SJSA1 (cell line): ENCODE measurements at regions not wholly inside any gene's neighbourhood (a gene's known extent, or its start where the extent isn't known, plus 50 kb on each side); places are given as distances from the start of the nearest gene placed in this dataset.

Experiments used
- DNase-seq, 2 experiments: peaks; one replicate each; pipeline ENCODE4 v3.0.0-alpha.2; 2015 to 2020; ENCODE audit warnings: low spot score in 2 of 2, low read depth in 1 of 2
- H3K27ac ChIP-seq: fragments of 250-450 bp; sonication (Bioruptor Pico); 2 replicates; pipeline ENCODE4 v1.5.1; 2020; ENCODE audit warnings: mild to moderate bottlenecking, moderate library complexity
- H3K27me3 ChIP-seq: fragments of 250-450 bp; sonication (Bioruptor Pico); replicated peaks from 2 replicates; pipeline ENCODE4 v1.5.1; 2020; ENCODE audit warnings: mild to moderate bottlenecking, moderate library complexity
- H3K36me3 ChIP-seq: fragments of 250-450 bp; sonication (Bioruptor Pico); 2 replicates; pipeline ENCODE4 v1.5.1; 2020; ENCODE audit warnings: mild to moderate bottlenecking
- H3K4me1 ChIP-seq: fragments of 250-450 bp; sonication (Bioruptor Pico); replicated peaks from 2 replicates; pipeline ENCODE4 v1.6.1; 2021; ENCODE audit warnings: mild to moderate bottlenecking
- H3K4me3 ChIP-seq: fragments of 250-450 bp; sonication (Bioruptor Pico); 2 replicates; pipeline ENCODE4 v1.5.1; 2020; ENCODE audit warnings: mild to moderate bottlenecking
- H3K9me3 ChIP-seq: fragments of 250-450 bp; sonication (Bioruptor Pico); replicated peaks from 2 replicates; pipeline ENCODE4 v1.5.1; 2020; ENCODE audit warnings: mild to moderate bottlenecking

- Histone ChIP-seq H3K4me3 (no peak overlapping the region), H3K27me3 (no peaks in the 10 kb centered on the region), H3K4me1 (no peaks in the 10 kb centered on the region), H3K9me3 (no peaks in the 10 kb centered on the region), H3K36me3 (no peaks in the 10 kb centered on the region), H3K27ac (no peak overlapping the region)
- no peak for DNase-seq
Measured at GRCh38 chr3:16658004-16658924, 53.0 kb upstream of the DAZL start.

- no peak for DNase-seq
- Histone ChIP-seq H3K36me3 (no peaks in the 10 kb centered on the region), H3K9me3 (no peaks in the 10 kb centered on the region), H3K27ac (no peak overlapping the region), H3K4me1 (no peaks in the 10 kb centered on the region), H3K4me3 (no peak overlapping the region), H3K27me3 (no peaks in the 10 kb centered on the region)
Measured at GRCh38 chr3:16658925-16659793, 53.9 kb upstream of the DAZL start.

- no peak for DNase-seq
- H3K27me3 ChIP-seq = no peaks in the 10 kb centered on the region
- H3K27ac ChIP-seq = no peak overlapping the region
- no peaks in the 10 kb centered on the region for H3K4me1 ChIP-seq
- no peak overlapping the region for H3K4me3 ChIP-seq
- H3K36me3 ChIP-seq = no peaks in the 10 kb centered on the region
- H3K9me3 ChIP-seq = no peaks in the 10 kb centered on the region
Measured at GRCh38 chr3:16663854-16664712, 58.9 kb upstream of the DAZL start.

- H3K4me1 ChIP-seq = no peaks in the 10 kb centered on the region
- H3K4me3 ChIP-seq = no peak overlapping the region
- H3K9me3 ChIP-seq = no peaks in the 10 kb centered on the region
- no peaks in the 10 kb centered on the region for H3K36me3 ChIP-seq
- no peaks in the 10 kb centered on the region for H3K27me3 ChIP-seq
- no peak overlapping the region for H3K27ac ChIP-seq
- DNase-seq = no peak
Measured at GRCh38 chr3:16665282-16665741, 60.1 kb upstream of the DAZL start.

- Histone ChIP-seq H3K27ac (no peak overlapping the region), H3K4me3 (no peak overlapping the region), H3K9me3 (no peaks in the 10 kb centered on the region), H3K27me3 (no peaks in the 10 kb centered on the region), H3K4me1 (no peaks in the 10 kb centered on the region), H3K36me3 (no peaks in the 10 kb centered on the region)
- DNase-seq = no peak
Measured at GRCh38 chr3:16666206-16666605, 61.0 kb upstream of the DAZL start.

- H3K36me3 ChIP-seq = no peaks in the 10 kb centered on the region
- H3K27me3 ChIP-seq = no peaks in the 10 kb centered on the region
- no peaks in the 10 kb centered on the region for H3K4me1 ChIP-seq
- DNase-seq = no peak
- H3K9me3 ChIP-seq = no peaks in the 10 kb centered on the region
- H3K27ac ChIP-seq = no peak overlapping the region
- no peak overlapping the region for H3K4me3 ChIP-seq
Measured at GRCh38 chr3:16667633-16668032, 62.4 kb upstream of the DAZL start.

GRCh38 chr3:16668776-16669545, 63.7 kb upstream of the DAZL start:
- no peaks in the 10 kb centered on the region for H3K4me1 ChIP-seq
- H3K9me3 ChIP-seq = no peaks in the 10 kb centered on the region
- no peaks in the 10 kb centered on the region for H3K36me3 ChIP-seq
- H3K27me3 ChIP-seq = no peaks in the 10 kb centered on the region
- no peak for DNase-seq
- no peak overlapping the region for H3K27ac ChIP-seq
- H3K4me3 ChIP-seq = no peak overlapping the region

GRCh38 chr3:16670191-16670590, 65.0 kb upstream of the DAZL start:
- DNase-seq = no peak
- H3K27ac ChIP-seq = no peak overlapping the region
- H3K4me3 ChIP-seq = no peak overlapping the region
- H3K9me3 ChIP-seq = no peaks in the 10 kb centered on the region
- H3K36me3 ChIP-seq = no peaks in the 10 kb centered on the region
- no peaks in the 10 kb centered on the region for H3K4me1 ChIP-seq
- no peaks in the 10 kb centered on the region for H3K27me3 ChIP-seq

GRCh38 chr3:16671690-16672089, 66.5 kb upstream of the DAZL start:
- Histone ChIP-seq H3K36me3 (no peaks in the 10 kb centered on the region), H3K4me3 (no peak overlapping the region), H3K4me1 (no peaks in the 10 kb centered on the region), H3K27me3 (no peaks in the 10 kb centered on the region), H3K27ac (no peak overlapping the region), H3K9me3 (no peaks in the 10 kb centered on the region)
- DNase-seq = no peak

GRCh38 chr3:16673530-16673929, 68.3 kb upstream of the DAZL start:
- Histone ChIP-seq H3K9me3 (no peaks in the 10 kb centered on the region), H3K27me3 (no peaks in the 10 kb centered on the region), H3K4me1 (no peaks in the 10 kb centered on the region), H3K27ac (no peak overlapping the region), H3K36me3 (no peaks in the 10 kb centered on the region), H3K4me3 (no peak overlapping the region)
- no peak for DNase-seq

GRCh38 chr3:16675805-16676204, 70.6 kb upstream of the DAZL start:
- no peak overlapping the region for H3K4me3 ChIP-seq
- H3K27ac ChIP-seq = no peak overlapping the region
- H3K9me3 ChIP-seq = no peaks in the 10 kb centered on the region
- no peaks in the 10 kb centered on the region for H3K36me3 ChIP-seq
- no peaks in the 10 kb centered on the region for H3K4me1 ChIP-seq
- no peak for DNase-seq
- H3K27me3 ChIP-seq = no peaks in the 10 kb centered on the region

- no peaks in the 10 kb centered on the region for H3K9me3 ChIP-seq
- H3K4me1 ChIP-seq = no peaks in the 10 kb centered on the region
- no peak overlapping the region for H3K27ac ChIP-seq
- H3K36me3 ChIP-seq = no peaks in the 10 kb centered on the region
- no peak for DNase-seq
- H3K4me3 ChIP-seq = no peak overlapping the region
- H3K27me3 ChIP-seq = no peaks in the 10 kb centered on the region
Measured at GRCh38 chr3:16686679-16687078, 81.5 kb upstream of the DAZL start.

GRCh38 chr3:16687221-16687620, 82.0 kb upstream of the DAZL start:
- H3K9me3 ChIP-seq = no peaks in the 10 kb centered on the region
- no peaks in the 10 kb centered on the region for H3K36me3 ChIP-seq
- no peak overlapping the region for H3K4me3 ChIP-seq
- no peaks in the 10 kb centered on the region for H3K4me1 ChIP-seq
- DNase-seq = no peak
- no peaks in the 10 kb centered on the region for H3K27me3 ChIP-seq
- H3K27ac ChIP-seq = no peak overlapping the region
